ENCODE measurements at regions not wholly inside any gene's neighbourhood (a gene's known extent, or its start where the extent isn't known, plus 50 kb on each side); places are given as distances from the start of the nearest gene placed in this dataset.

DNA sequence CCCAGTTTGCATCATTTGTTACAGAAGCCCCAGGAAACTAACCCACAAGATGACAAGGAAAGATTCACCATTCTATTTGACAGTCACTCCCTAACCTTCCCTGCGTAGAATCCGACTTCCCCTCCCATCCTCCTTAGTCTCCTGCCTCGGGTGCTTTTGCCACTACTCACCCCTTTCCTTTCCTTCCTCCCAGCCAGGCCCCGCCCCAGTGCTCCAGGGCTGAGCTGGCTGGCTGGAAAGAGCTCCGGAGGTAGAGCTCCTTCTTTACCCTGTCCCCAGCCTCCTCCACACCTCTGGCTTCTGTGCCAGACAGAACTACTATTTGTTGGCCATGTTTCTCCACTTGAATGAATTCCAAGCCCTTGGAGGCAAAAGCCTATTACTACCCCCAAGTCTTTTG lies 317.6 kb upstream of the NCKAP5 start:
- TF ChIP-seq POLR2A (IDR thresholded peaks at IDR 0.05; ENCODE audit: control extremely low read depth in 1 of 2, low read depth in 2 of 2, low read length in 2 of 2) (no peak), CHD2 (IDR thresholded peaks at IDR 0.05; ENCODE audit: low read length) (no peak), TBP (IDR thresholded peaks at IDR 0.05; ENCODE audit: low read depth, low read length) (no peak)
- TF ChIP-seq, protein P1, sequence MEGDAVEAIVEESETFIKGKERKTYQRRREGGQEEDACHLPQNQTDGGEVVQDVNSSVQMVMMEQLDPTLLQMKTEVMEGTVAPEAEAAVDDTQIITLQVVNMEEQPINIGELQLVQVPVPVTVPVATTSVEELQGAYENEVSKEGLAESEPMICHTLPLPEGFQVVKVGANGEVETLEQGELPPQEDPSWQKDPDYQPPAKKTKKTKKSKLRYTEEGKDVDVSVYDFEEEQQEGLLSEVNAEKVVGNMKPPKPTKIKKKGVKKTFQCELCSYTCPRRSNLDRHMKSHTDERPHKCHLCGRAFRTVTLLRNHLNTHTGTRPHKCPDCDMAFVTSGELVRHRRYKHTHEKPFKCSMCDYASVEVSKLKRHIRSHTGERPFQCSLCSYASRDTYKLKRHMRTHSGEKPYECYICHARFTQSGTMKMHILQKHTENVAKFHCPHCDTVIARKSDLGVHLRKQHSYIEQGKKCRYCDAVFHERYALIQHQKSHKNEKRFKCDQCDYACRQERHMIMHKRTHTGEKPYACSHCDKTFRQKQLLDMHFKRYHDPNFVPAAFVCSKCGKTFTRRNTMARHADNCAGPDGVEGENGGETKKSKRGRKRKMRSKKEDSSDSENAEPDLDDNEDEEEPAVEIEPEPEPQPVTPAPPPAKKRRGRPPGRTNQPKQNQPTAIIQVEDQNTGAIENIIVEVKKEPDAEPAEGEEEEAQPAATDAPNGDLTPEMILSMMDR (IDR thresholded peaks at IDR 0.05; ENCODE audit: control extremely low read depth in 1 of 3, insufficient read depth in 1 of 3, low read depth in 1 of 3, low read length in 3 of 3) = no peak

Data from H1 (cell line).